ENCODE measurements at regions not wholly inside any gene's neighbourhood (a gene's known extent, or its start where the extent isn't known, plus 50 kb on each side); places are given as distances from the start of the nearest gene placed in this dataset.

GRCh38 chr15:95370291-95370690 is 960.2 kb upstream of the NR2F2 start:
- H4K20me1 ChIP-seq (replicated peaks; ENCODE audit: insufficient read depth) = no peaks in the 10 kb centered on the region
- ATAC-seq = no peak
- DNase-seq (ENCODE audit: low spot score) = no peak
- no peaks in the 10 kb centered on the region for H3K79me2 ChIP-seq (replicated peaks; ENCODE audit: insufficient read depth)
- H2AFZ ChIP-seq = no peak overlapping the region
- no peaks in the 10 kb centered on the region for H3K27me3 ChIP-seq (ENCODE audit: insufficient read depth)
- no peak overlapping the region for H3K4me3 ChIP-seq
- TF ChIP-seq JUNB (IDR thresholded peaks at IDR 0.05; ENCODE audit: unreplicated experiment) = no peak
- TF ChIP-seq CREB1 (CRISPR knock-in tag; IDR thresholded peaks at IDR 0.05; ENCODE audit: low read depth) = no peak
- TF ChIP-seq STAT1 (IDR thresholded peaks at IDR 0.05; ENCODE audit: unreplicated experiment) = no peak
- no peak for TF ChIP-seq NANOG (IDR thresholded peaks at IDR 0.05; ENCODE audit: borderline replicate concordance)
- TF ChIP-seq EZH2phosphoT487 (IDR thresholded peaks at IDR 0.05; ENCODE audit: unreplicated experiment) = no peak
- no peak for TF ChIP-seq ZNF331 (CRISPR knock-in tag; IDR thresholded peaks at IDR 0.05; ENCODE audit: low read depth)
- TF ChIP-seq ZNF114 (CRISPR knock-in tag; IDR thresholded peaks at IDR 0.05) = no peak
- TF ChIP-seq ZNF462 (CRISPR knock-in tag; IDR thresholded peaks at IDR 0.05) = no peak
- TF ChIP-seq ETS1 (IDR thresholded peaks at IDR 0.05) = no peak
- no peak for TF ChIP-seq EZH2 (IDR thresholded peaks at IDR 0.05; ENCODE audit: low read depth, unreplicated experiment)
- TF ChIP-seq CTCF (conservative IDR thresholded peaks at IDR 0.05; ENCODE audit: low read depth in 2 of 2) = no peak
- TF ChIP-seq REST (IDR thresholded peaks at IDR 0.05; ENCODE audit: unreplicated experiment) = no peak
- no peak for TF ChIP-seq POLR2AphosphoS5 (IDR thresholded peaks at IDR 0.05; ENCODE audit: low read depth)
- H3F3A ChIP-seq (replicated peaks; ENCODE audit: low read depth) = no peaks in the 10 kb centered on the region
- no peaks in the 10 kb centered on the region for H3K4me1 ChIP-seq (ENCODE audit: insufficient read depth)
- no peak overlapping the region for H3K27ac ChIP-seq (ENCODE audit: low read depth)
- H3K4me2 ChIP-seq = no peak overlapping the region
- no peaks in the 10 kb centered on the region for H3K36me3 ChIP-seq (ENCODE audit: insufficient read depth)
- peaks cover 8% of the 10 kb centered on the region; the same call in 2 of the 3 replicates for H3K4me1 Mint-ChIP-seq
- no peaks in the 10 kb centered on the region for H3K36me3 Mint-ChIP-seq (ENCODE audit: low read depth)
- no peak overlapping the region for H3K4me3 Mint-ChIP-seq
- H3K9me2 ChIP-seq (ENCODE audit: insufficient read depth) = no peaks in the 10 kb centered on the region
- H3K27ac Mint-ChIP-seq = no peak overlapping the region
- no peaks in the 10 kb centered on the region for H3K9me3 Mint-ChIP-seq
- H3K27me3 Mint-ChIP-seq (ENCODE audit: insufficient read depth, low read depth, poor library complexity) = no peaks in the 10 kb centered on the region
